Neural cell (in vitro differentiated cells): ENCODE measurements at regions not wholly inside any gene's neighbourhood (a gene's known extent, or its start where the extent isn't known, plus 50 kb on each side); places are given as distances from the start of the nearest gene placed in this dataset.

Experiments used
- H2AFZ ChIP-seq: fragments of 200-600, 300-800 bp; sonication (generic), shearing (Covaris generic); 2 replicates; pipeline ENCODE4 v1.6.0; 2014; ENCODE audit warnings: low read depth, mild to moderate bottlenecking, antibody characterized with exemption, low read length, moderate library complexity
- H3F3A ChIP-seq: fragments of 200-600 bp; shearing (Covaris generic); 2 replicates; pipeline ENCODE4 v1.6.1; 2016; ENCODE audit warnings: mild to moderate bottlenecking, moderate library complexity, mixed read lengths, antibody characterized with exemption, low read length; ENCODE audit not compliant: insufficient read depth, poor library complexity, severe bottlenecking
- H3K27ac ChIP-seq: fragments of 200-600, 300-800 bp; sonication (generic), shearing (Covaris generic); 2 replicates; pipeline ENCODE4 v1.5.1; 2014; ENCODE audit warnings: mild to moderate bottlenecking, low read length, moderate library complexity
- H3K27me3 ChIP-seq: fragments of 300-800, 200-600 bp; sonication (generic), shearing (Covaris generic); 2 replicates; pipeline ENCODE4 v1.6.0; 2014; ENCODE audit warnings: mild to moderate bottlenecking, low read depth, low read length, moderate library complexity; ENCODE audit not compliant: insufficient read depth
- H3K36me3 ChIP-seq: fragments of 300-800, 200-600 bp; sonication (generic), shearing (Covaris generic); 2 replicates; pipeline ENCODE4 v1.5.1; 2014; ENCODE audit warnings: mild to moderate bottlenecking, antibody characterized with exemption, low read length, moderate library complexity; ENCODE audit not compliant: insufficient read depth
- H3K4me2 ChIP-seq: fragments of 300-800, 200-600 bp; sonication (generic), shearing (Covaris generic); 2 replicates; pipeline ENCODE4 v1.6.0; 2014; ENCODE audit warnings: mild to moderate bottlenecking, low read length
- H3K4me3 ChIP-seq: fragments of 300-800, 200-600 bp; sonication (generic), shearing (Covaris generic); 2 replicates; pipeline ENCODE4 v1.5.1; 2014; ENCODE audit warnings: mild to moderate bottlenecking, low read length, moderate library complexity
- H3K79me2 ChIP-seq: fragments of 200-600 bp; shearing (Covaris generic); replicated peaks from 2 replicates; pipeline ENCODE4 v1.6.0; 2014; ENCODE audit warnings: mild to moderate bottlenecking, low read length, moderate library complexity; ENCODE audit not compliant: insufficient read depth
- H3K9ac ChIP-seq: fragments of 300-800, 200-600 bp; sonication (generic), shearing (Covaris generic); 2 replicates; pipeline ENCODE4 v1.6.1; 2016; ENCODE audit warnings: mild to moderate bottlenecking, low read length, mixed read lengths
- H3K9me2 ChIP-seq: fragments of 200-600 bp; shearing (Covaris generic); 2 replicates; pipeline ENCODE4 v1.6.1; 2016; ENCODE audit warnings: mild to moderate bottlenecking, low read length, mixed read lengths; ENCODE audit not compliant: insufficient read depth
- H3K9me3 ChIP-seq: fragments of 200-600, 300-800 bp; sonication (generic), shearing (Covaris generic); 2 replicates; pipeline ENCODE4 v1.6.1; 2016; ENCODE audit warnings: mild to moderate bottlenecking, mixed run types, low read length, moderate library complexity, mixed read lengths
- H4K20me1 ChIP-seq: fragments of 200-600 bp; shearing (Covaris generic); 2 replicates; pipeline ENCODE4 v1.6.1; 2016; ENCODE audit warnings: mild to moderate bottlenecking, mixed run types; ENCODE audit not compliant: insufficient read depth
- EP300 ChIP-seq: fragments of 450-650 bp; conservative IDR thresholded peaks from 2 replicates; pipeline ENCODE4 v1.6.1; 2014; ENCODE audit warnings: antibody characterized with exemption, mild to moderate bottlenecking, moderate library complexity; ENCODE audit not compliant: poor library complexity, severe bottlenecking
- EZH2 ChIP-seq: fragments of 200-600, 300-800 bp; shearing (Covaris generic), sonication (generic); IDR thresholded peaks from 2 replicates; pipeline ENCODE4 v1.6.1; 2014; ENCODE audit warnings: antibody characterized with exemption, low read length, borderline replicate concordance, mild to moderate bottlenecking; ENCODE audit not compliant: insufficient read depth, poor library complexity, severe bottlenecking
- MXI1 ChIP-seq: fragments of 450-650 bp; conservative IDR thresholded peaks from 2 replicates; pipeline ENCODE4 v1.6.1; 2014; ENCODE audit warnings: antibody characterized with exemption, mild to moderate bottlenecking; ENCODE audit not compliant: poor library complexity, severe bottlenecking
- POLR2AphosphoS5 ChIP-seq: IDR thresholded peaks from 2 replicates; pipeline ENCODE4 v1.6.1; 2012
- RAD21 ChIP-seq: fragments of 450-650 bp; conservative IDR thresholded peaks from 2 replicates; pipeline ENCODE4 v1.6.1; 2014; ENCODE audit warnings: antibody characterized with exemption, mild to moderate bottlenecking, moderate library complexity
- SMC3 ChIP-seq: fragments of 450-650 bp; conservative IDR thresholded peaks from 2 replicates; pipeline ENCODE4 v1.6.1; 2014; ENCODE audit warnings: antibody characterized with exemption, mild to moderate bottlenecking, moderate library complexity; ENCODE audit not compliant: poor library complexity
- TAF1 ChIP-seq: IDR thresholded peaks from 2 replicates; pipeline ENCODE4 v1.6.1; 2012; ENCODE audit warnings: low read depth
- TF ChIP-seq, protein P1 (sequence below): IDR thresholded peaks from 2 replicates; pipeline ENCODE4 v1.6.1; 2012; ENCODE audit warnings: borderline replicate concordance
- TF ChIP-seq, protein P2 (sequence below): fragments of 450-650 bp; IDR thresholded peaks from 2 replicates; pipeline ENCODE4 v1.5.1; 2014; ENCODE audit warnings: antibody characterized with exemption, mild to moderate bottlenecking, moderate library complexity; ENCODE audit not compliant: poor library complexity, severe bottlenecking

DNA sequence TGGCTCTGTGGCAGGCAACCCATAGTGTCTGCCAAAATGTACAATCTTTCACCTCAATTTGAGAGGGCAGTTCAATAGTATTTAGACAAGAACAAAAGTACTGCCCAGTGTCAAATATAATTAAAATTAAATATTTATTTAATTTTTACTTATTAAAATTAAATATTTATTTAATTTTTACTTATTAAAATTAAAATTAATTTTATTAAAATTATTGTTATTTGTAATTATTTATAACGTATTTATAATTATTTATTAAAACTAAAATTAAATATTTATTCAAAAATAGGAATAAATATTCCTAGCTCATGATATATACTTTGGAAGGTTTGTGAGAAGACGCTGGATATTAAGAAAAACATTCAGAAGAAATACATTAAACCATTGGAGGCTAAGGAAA is 93.7 kb upstream of the CAV2 start:
- Histone ChIP-seq H3K79me2 (no peaks in the 10 kb centered on the region), H4K20me1 (no peaks in the 10 kb centered on the region), H3K27ac (no peak overlapping the region), H3K4me3 (no peak overlapping the region), H3K9ac (no peak overlapping the region), H3K36me3 (no peaks in the 10 kb centered on the region), H3K9me3 (no peaks in the 10 kb centered on the region), H2AFZ (no peak overlapping the region), H3K4me2 (no peak overlapping the region), H3K9me2 (no peaks in the 10 kb centered on the region), H3K27me3 (no peaks in the 10 kb centered on the region), H3F3A (no peaks in the 10 kb centered on the region)
- TF ChIP-seq, protein P1, sequence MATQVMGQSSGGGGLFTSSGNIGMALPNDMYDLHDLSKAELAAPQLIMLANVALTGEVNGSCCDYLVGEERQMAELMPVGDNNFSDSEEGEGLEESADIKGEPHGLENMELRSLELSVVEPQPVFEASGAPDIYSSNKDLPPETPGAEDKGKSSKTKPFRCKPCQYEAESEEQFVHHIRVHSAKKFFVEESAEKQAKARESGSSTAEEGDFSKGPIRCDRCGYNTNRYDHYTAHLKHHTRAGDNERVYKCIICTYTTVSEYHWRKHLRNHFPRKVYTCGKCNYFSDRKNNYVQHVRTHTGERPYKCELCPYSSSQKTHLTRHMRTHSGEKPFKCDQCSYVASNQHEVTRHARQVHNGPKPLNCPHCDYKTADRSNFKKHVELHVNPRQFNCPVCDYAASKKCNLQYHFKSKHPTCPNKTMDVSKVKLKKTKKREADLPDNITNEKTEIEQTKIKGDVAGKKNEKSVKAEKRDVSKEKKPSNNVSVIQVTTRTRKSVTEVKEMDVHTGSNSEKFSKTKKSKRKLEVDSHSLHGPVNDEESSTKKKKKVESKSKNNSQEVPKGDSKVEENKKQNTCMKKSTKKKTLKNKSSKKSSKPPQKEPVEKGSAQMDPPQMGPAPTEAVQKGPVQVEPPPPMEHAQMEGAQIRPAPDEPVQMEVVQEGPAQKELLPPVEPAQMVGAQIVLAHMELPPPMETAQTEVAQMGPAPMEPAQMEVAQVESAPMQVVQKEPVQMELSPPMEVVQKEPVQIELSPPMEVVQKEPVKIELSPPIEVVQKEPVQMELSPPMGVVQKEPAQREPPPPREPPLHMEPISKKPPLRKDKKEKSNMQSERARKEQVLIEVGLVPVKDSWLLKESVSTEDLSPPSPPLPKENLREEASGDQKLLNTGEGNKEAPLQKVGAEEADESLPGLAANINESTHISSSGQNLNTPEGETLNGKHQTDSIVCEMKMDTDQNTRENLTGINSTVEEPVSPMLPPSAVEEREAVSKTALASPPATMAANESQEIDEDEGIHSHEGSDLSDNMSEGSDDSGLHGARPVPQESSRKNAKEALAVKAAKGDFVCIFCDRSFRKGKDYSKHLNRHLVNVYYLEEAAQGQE = no peak
- TF ChIP-seq TAF1 (no peak), SMC3 (no peak), MXI1 (no peak), EP300 (no peak), RAD21 (no peak), POLR2AphosphoS5 (no peak), EZH2 (no peak)
- TF ChIP-seq, protein P2, sequence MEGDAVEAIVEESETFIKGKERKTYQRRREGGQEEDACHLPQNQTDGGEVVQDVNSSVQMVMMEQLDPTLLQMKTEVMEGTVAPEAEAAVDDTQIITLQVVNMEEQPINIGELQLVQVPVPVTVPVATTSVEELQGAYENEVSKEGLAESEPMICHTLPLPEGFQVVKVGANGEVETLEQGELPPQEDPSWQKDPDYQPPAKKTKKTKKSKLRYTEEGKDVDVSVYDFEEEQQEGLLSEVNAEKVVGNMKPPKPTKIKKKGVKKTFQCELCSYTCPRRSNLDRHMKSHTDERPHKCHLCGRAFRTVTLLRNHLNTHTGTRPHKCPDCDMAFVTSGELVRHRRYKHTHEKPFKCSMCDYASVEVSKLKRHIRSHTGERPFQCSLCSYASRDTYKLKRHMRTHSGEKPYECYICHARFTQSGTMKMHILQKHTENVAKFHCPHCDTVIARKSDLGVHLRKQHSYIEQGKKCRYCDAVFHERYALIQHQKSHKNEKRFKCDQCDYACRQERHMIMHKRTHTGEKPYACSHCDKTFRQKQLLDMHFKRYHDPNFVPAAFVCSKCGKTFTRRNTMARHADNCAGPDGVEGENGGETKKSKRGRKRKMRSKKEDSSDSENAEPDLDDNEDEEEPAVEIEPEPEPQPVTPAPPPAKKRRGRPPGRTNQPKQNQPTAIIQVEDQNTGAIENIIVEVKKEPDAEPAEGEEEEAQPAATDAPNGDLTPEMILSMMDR = no peak

DNA sequence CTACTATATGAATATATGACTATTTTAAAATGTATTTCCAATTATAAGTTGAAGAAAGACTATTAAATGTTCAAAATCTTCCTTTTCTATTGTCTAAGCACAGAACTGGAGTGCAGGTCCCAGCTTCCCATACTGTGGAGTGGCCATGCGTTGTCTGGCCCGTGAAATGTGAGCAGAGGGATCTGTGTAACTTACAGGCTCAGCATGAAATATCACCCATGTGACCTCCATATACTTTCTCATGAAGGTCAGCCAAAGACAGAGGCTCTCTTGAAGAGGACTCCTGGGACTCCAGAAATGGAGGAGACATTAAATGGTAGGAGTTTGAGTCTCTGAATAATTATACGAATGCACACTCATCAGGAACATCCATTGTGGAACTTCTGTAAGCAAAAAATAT is 92.4 kb upstream of the CAV2 start:
- H4K20me1 ChIP-seq = no peaks in the 10 kb centered on the region
- no peaks in the 10 kb centered on the region for H3K27me3 ChIP-seq
- no peak overlapping the region for H2AFZ ChIP-seq
- no peaks in the 10 kb centered on the region for H3K79me2 ChIP-seq
- no peaks in the 10 kb centered on the region for H3K36me3 ChIP-seq
- H3F3A ChIP-seq = no peaks in the 10 kb centered on the region
- no peak overlapping the region for H3K9ac ChIP-seq
- no peaks in the 10 kb centered on the region for H3K9me3 ChIP-seq
- no peak overlapping the region for H3K4me3 ChIP-seq
- H3K4me2 ChIP-seq = no peak overlapping the region
- H3K27ac ChIP-seq = no peak overlapping the region
- no peaks in the 10 kb centered on the region for H3K9me2 ChIP-seq
- TF ChIP-seq SMC3 = no peak
- TF ChIP-seq, protein P2 = no peak
- TF ChIP-seq RAD21 = no peak
- TF ChIP-seq MXI1 = no peak
- TF ChIP-seq, protein P1 = no peak
- TF ChIP-seq EP300 = no peak
- no peak for TF ChIP-seq POLR2AphosphoS5
- TF ChIP-seq TAF1 = no peak
